Trophoblast cell (in vitro differentiated cells and primary cell): ENCODE measurements at regions not wholly inside any gene's neighbourhood (a gene's known extent, or its start where the extent isn't known, plus 50 kb on each side); places are given as distances from the start of the nearest gene placed in this dataset.
"Not testable (repeated sequence)": the region's sequence is repeated elsewhere in the genome, so short reads cannot be mapped to it uniquely, and the experiment has no call there.

Experiments used
- DNase-seq, 2 donors: peaks; one replicate each; pipeline ENCODE4 v3.0.0-alpha.2; 2016
- H2AFZ ChIP-seq: 2 replicates; pipeline ENCODE4 v1.6.1; 2013; ENCODE audit warnings: low read length, moderate library complexity, mild to moderate bottlenecking; ENCODE audit not compliant: insufficient read depth, poor library complexity
- H2AK5ac ChIP-seq: 2 replicates; pipeline ENCODE4 v1.6.1; 2013; ENCODE audit warnings: mild to moderate bottlenecking, low read length
- H2BK120ac ChIP-seq: 2 replicates; pipeline ENCODE4 v1.6.1; 2013; ENCODE audit warnings: low read length, mild to moderate bottlenecking, moderate library complexity; ENCODE audit not compliant: insufficient read depth, poor library complexity
- H2BK12ac ChIP-seq: 2 replicates; pipeline ENCODE4 v1.6.1; 2013; ENCODE audit warnings: mild to moderate bottlenecking, low read length, moderate library complexity
- H2BK5ac ChIP-seq: 2 replicates; pipeline ENCODE4 v1.6.1; 2013; ENCODE audit warnings: low read length, low read depth, moderate library complexity, mild to moderate bottlenecking; ENCODE audit not compliant: poor library complexity
- H3K14ac ChIP-seq: 2 replicates; pipeline ENCODE4 v1.6.1; 2013; ENCODE audit warnings: mild to moderate bottlenecking, low read length
- H3K18ac ChIP-seq: 2 replicates; pipeline ENCODE4 v1.6.1; 2013; ENCODE audit warnings: mild to moderate bottlenecking, low read length
- H3K23ac ChIP-seq: 2 replicates; pipeline ENCODE4 v1.6.1; 2013; ENCODE audit warnings: low read length
- H3K27ac ChIP-seq: 2 replicates; pipeline ENCODE4 v1.5.1; 2013; ENCODE audit warnings: low read depth, mild to moderate bottlenecking, inconsistent platforms, low read length, moderate library complexity
- H3K27me3 ChIP-seq: 2 replicates; pipeline ENCODE4 v1.6.1; 2013; ENCODE audit warnings: inconsistent platforms, mild to moderate bottlenecking, low read length, moderate library complexity; ENCODE audit not compliant: insufficient read depth
- H3K36me3 ChIP-seq, 2 experiments: 1 replicate in 1 of 2; 2 replicates in 1 of 2; pipeline ENCODE4 v1.6.1; 2013; ENCODE audit warnings: low read length in 2 of 2, mild to moderate bottlenecking in 2 of 2, moderate library complexity in 1 of 2; ENCODE audit not compliant: insufficient read depth in 2 of 2, control insufficient read depth in 1 of 2
- H3K4ac ChIP-seq: 2 replicates; pipeline ENCODE4 v1.6.1; 2013; ENCODE audit warnings: low read depth, mild to moderate bottlenecking, low read length, moderate library complexity
- H3K4me1 ChIP-seq, 2 experiments: 1 replicate in 1 of 2; 2 replicates in 1 of 2; pipeline ENCODE4 v1.6.1; 2013; ENCODE audit warnings: low read length in 2 of 2, mild to moderate bottlenecking in 2 of 2, moderate library complexity in 1 of 2; ENCODE audit not compliant: insufficient read depth in 2 of 2, control insufficient read depth in 1 of 2
- H3K4me2 ChIP-seq: 2 replicates; pipeline ENCODE4 v1.6.1; 2013; ENCODE audit warnings: inconsistent platforms, mild to moderate bottlenecking, low read length, moderate library complexity
- H3K4me3 ChIP-seq: 2 replicates; pipeline ENCODE4 v1.5.1; 2013; ENCODE audit warnings: mild to moderate bottlenecking, low read depth, low read length, inconsistent platforms
- H3K79me1 ChIP-seq: one replicate; pipeline ENCODE4 v1.6.1; 2013; ENCODE audit warnings: low read length
- H3K79me2 ChIP-seq: 2 replicates; pipeline ENCODE4 v1.6.1; 2013; ENCODE audit warnings: low read length, mild to moderate bottlenecking; ENCODE audit not compliant: control insufficient read depth, insufficient read depth, poor library complexity
- H3K9ac ChIP-seq: 2 replicates; pipeline ENCODE4 v1.6.1; 2013; ENCODE audit warnings: mild to moderate bottlenecking, low read length
- H3K9me3 ChIP-seq: 2 replicates; pipeline ENCODE4 v1.6.1; 2013; ENCODE audit warnings: low read depth, mild to moderate bottlenecking, control low read depth, inconsistent platforms, low read length; ENCODE audit not compliant: insufficient read depth
- H4K12ac ChIP-seq: 2 replicates; pipeline ENCODE4 v1.6.1; 2013; ENCODE audit warnings: low read depth, mild to moderate bottlenecking, low read length, moderate library complexity
- H4K8ac ChIP-seq: 2 replicates; pipeline ENCODE4 v1.6.1; 2013; ENCODE audit warnings: low read depth, mild to moderate bottlenecking, low read length, moderate library complexity
- H4K91ac ChIP-seq: one replicate; pipeline ENCODE4 v1.6.1; 2013; ENCODE audit warnings: low read depth, mild to moderate bottlenecking, low read length, moderate library complexity
- WGBS: extraction: QIAGEN DNeasy Blood & Tissue Kit; methylation state at CpG from one replicate; pipeline ENCODE4 v1.1.7; 2013; ENCODE audit warnings: missing lambda C conversion rate; ENCODE audit not compliant: insufficient read length, insufficient coverage; ENCODE audit errors: extremely low coverage; 5-methylcytosine and 5-hydroxymethylcytosine counted together

DNA sequence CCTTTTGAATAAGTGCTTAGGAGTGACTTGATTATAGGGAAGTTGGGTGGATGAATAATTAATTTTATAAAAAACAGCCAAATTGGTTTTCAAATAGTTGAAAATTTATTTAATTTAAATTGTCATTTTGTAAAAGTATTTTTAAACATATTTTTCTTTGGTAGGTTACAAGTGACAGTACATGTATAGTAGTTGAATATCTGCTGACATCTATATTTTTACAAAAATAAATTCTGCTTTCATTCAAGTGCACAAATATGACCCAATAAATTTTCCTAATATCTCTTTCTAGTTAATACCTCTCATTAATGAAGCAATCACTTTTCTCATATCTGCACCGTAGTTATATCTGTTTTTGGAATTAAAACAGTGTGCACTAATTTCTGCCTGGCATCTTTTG is 653.6 kb upstream of the TPTE start:
- not testable (repeated sequence) for H2AK5ac ChIP-seq, H2BK5ac ChIP-seq, H4K8ac ChIP-seq, H3K4me3 ChIP-seq, H2BK12ac ChIP-seq, H2AFZ ChIP-seq, H3K79me2 ChIP-seq, H3K18ac ChIP-seq, H3K9me3 ChIP-seq, H3K23ac ChIP-seq, H2BK120ac ChIP-seq, H3K9ac ChIP-seq, H3K27ac ChIP-seq, H4K91ac ChIP-seq, H3K27me3 ChIP-seq, H3K4me2 ChIP-seq, H3K36me3 ChIP-seq, H3K79me1 ChIP-seq, H4K12ac ChIP-seq, DNase-seq, H3K14ac ChIP-seq, H3K4ac ChIP-seq, H3K4me1 ChIP-seq
- WGBS = no CpG with 5 or more reads among the region's 1 CpG

DNA sequence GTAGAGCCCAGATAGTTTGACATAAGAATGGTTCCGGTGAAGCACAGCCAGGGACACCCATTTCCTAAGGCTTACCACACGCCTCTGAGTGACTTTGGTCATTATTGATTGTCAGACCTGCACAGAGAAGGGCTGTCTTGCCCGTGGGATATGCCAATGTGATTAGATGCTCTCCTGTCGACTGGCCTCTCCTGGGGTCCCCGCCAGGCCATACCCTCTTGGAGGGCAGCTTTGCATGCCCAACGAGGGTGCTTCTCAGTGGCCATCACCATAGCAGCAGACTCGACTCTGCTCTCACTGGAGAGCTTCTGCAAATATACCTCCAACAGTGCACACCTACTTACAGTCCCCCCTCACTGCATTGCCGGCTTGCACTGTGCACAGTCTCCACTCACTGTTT is 648.3 kb upstream of the TPTE start:
- not testable (repeated sequence) for H3K4ac ChIP-seq, H3K23ac ChIP-seq, H4K91ac ChIP-seq, H2BK120ac ChIP-seq, H3K18ac ChIP-seq, H3K9ac ChIP-seq, H3K4me2 ChIP-seq, H3K79me2 ChIP-seq, H2BK5ac ChIP-seq, H3K27ac ChIP-seq, H2AK5ac ChIP-seq, H4K8ac ChIP-seq, H4K12ac ChIP-seq, H3K14ac ChIP-seq, H2AFZ ChIP-seq, H3K4me1 ChIP-seq, H2BK12ac ChIP-seq, H3K27me3 ChIP-seq, H3K79me1 ChIP-seq, DNase-seq, H3K4me3 ChIP-seq, H3K36me3 ChIP-seq
- peaks cover 10% of the 10 kb centered on the region for H3K9me3 ChIP-seq
- WGBS = no CpG with 5 or more reads among the region's 8 CpGs

DNA sequence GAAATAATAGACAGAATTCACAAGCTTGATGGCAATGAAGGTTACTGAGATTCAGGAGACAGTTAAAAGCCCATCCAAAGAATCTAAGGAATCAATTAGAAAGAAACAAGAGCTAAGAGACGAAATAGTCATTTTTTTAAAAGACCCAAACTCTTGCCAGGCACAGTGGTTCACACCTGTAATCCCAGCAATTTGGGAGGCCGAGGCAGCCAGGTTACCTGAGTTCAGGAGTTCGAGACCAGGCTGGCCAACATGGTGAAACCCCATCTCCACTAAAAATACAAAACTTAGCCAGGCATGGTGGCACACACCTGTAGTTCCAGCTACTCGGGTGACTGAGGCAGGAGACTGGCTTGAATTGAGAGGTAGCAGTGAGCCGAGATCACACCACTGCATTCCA is 647.2 kb upstream of the TPTE start:
- not testable (repeated sequence) for H3K79me2 ChIP-seq, H2AFZ ChIP-seq, H4K8ac ChIP-seq, H3K36me3 ChIP-seq, H3K4me1 ChIP-seq, H3K23ac ChIP-seq, DNase-seq, H3K4me3 ChIP-seq, H4K91ac ChIP-seq, H3K18ac ChIP-seq, H3K79me1 ChIP-seq, H3K27me3 ChIP-seq, H2BK12ac ChIP-seq, H3K14ac ChIP-seq, H2BK120ac ChIP-seq, H2BK5ac ChIP-seq, H4K12ac ChIP-seq, H3K27ac ChIP-seq, H3K4ac ChIP-seq, H3K9ac ChIP-seq, H3K4me2 ChIP-seq, H2AK5ac ChIP-seq
- no CpG with 5 or more reads among the region's 5 CpGs for WGBS
- peaks cover 10% of the 10 kb centered on the region for H3K9me3 ChIP-seq

DNA sequence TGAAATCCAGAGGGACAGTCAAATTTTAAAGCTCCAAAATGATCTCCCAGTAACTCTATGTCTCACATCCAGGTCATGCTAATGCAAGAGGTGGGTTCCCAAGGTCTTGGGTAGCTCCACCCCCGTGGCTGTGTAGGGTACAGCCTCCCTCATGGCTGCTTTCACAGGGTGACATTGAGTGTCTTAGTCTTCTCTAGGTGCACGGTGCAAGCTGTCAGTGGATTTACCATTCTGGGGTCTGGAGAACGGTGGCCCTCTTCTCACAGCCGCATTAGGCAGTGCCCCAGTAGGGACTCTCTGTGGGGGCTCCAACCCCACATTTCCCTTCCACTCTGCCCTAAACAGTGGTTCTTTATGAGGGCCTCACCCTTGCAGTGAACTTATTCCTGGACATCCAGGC is 640.0 kb upstream of the TPTE start:
- H2AK5ac ChIP-seq, H4K91ac ChIP-seq, H2BK120ac ChIP-seq, H3K79me1 ChIP-seq, H3K4me3 ChIP-seq, H3K4me1 ChIP-seq, H3K18ac ChIP-seq, H3K14ac ChIP-seq, H3K9ac ChIP-seq, H2BK12ac ChIP-seq, H2BK5ac ChIP-seq, H2AFZ ChIP-seq, H3K4ac ChIP-seq, DNase-seq, H3K27me3 ChIP-seq, H3K4me2 ChIP-seq, H4K8ac ChIP-seq, H3K27ac ChIP-seq, H4K12ac ChIP-seq, H3K23ac ChIP-seq, H3K36me3 ChIP-seq, H3K79me2 ChIP-seq: not testable (repeated sequence)
- peaks cover 18% of the 10 kb centered on the region for H3K9me3 ChIP-seq
- WGBS = no CpG with 5 or more reads among the region's 4 CpGs
